Suprapubic skin (tissue), 4 donors: ENCODE measurements at regions not wholly inside any gene's neighbourhood (a gene's known extent, or its start where the extent isn't known, plus 50 kb on each side); places are given as distances from the start of the nearest gene placed in this dataset.

Experiments
- DNase-seq, 2 donors: peaks; one replicate each; pipeline ENCODE4 v3.0.0-alpha.2; 2019; ENCODE audit warnings: low spot score in 2 of 2
- H3K27ac ChIP-seq: fragments of 200-600 bp; sonication (generic); one replicate; pipeline ENCODE4 v1.5.1; 2019
- H3K27me3 ChIP-seq: fragments of 200-600 bp; sonication (generic); one replicate; pipeline ENCODE4 v1.5.1; 2019
- H3K36me3 ChIP-seq: fragments of 200-600 bp; sonication (generic); one replicate; pipeline ENCODE4 v1.5.1; 2019
- H3K4me1 ChIP-seq: fragments of 200-600 bp; sonication (generic); one replicate; pipeline ENCODE4 v1.5.1; 2019
- H3K4me3 ChIP-seq: fragments of 200-600 bp; sonication (generic); one replicate; pipeline ENCODE4 v1.5.1; 2019; ENCODE audit warnings: mild to moderate bottlenecking
- H3K9me3 ChIP-seq: fragments of 200-600 bp; sonication (generic); one replicate; pipeline ENCODE4 v1.5.1; 2019
- CTCF ChIP-seq, 2 donors: fragments of 200-600 bp in 1 of 2; fragments of 450-650 bp in 1 of 2; sonication (generic) in 1 of 2; IDR thresholded peaks; one replicate each; pipeline ENCODE4 v1.5.1; 2016 to 2019; ENCODE audit warnings: antibody characterized with exemption in 2 of 2, mild to moderate bottlenecking in 1 of 2, moderate library complexity in 1 of 2
- EP300 ChIP-seq: sonication (generic); formaldehyde crosslinking; IDR thresholded peaks from one replicate; pipeline ENCODE4 v1.6.1; 2017; ENCODE audit warnings: antibody characterized with exemption
- POLR2A ChIP-seq, 2 donors: fragments of 450-650 bp; IDR thresholded peaks; one replicate each; pipeline ENCODE4 v1.6.1; 2017; ENCODE audit warnings: antibody characterized with exemption in 2 of 2, mild to moderate bottlenecking in 2 of 2, moderate library complexity in 2 of 2
- POLR2AphosphoS5 ChIP-seq, 3 donors: sonication (generic); formaldehyde crosslinking; IDR thresholded peaks; one replicate each; pipeline ENCODE4 v1.6.1; 2017; ENCODE audit warnings: antibody characterized with exemption in 3 of 3
- WGBS: methylation state at CpG from one replicate; pipeline ENCODE4 v1.1.5; 2018; 5-methylcytosine and 5-hydroxymethylcytosine counted together

GRCh38 chr3:102741105-102741504 lies 306.3 kb downstream of the ZPLD1 start:
- no peak for TF ChIP-seq EP300
- TF ChIP-seq POLR2A (IDR thresholded peaks at IDR 0.05) = no peak
- TF ChIP-seq POLR2AphosphoS5 (IDR thresholded peaks at IDR 0.05) = no peak
- TF ChIP-seq CTCF (IDR thresholded peaks at IDR 0.05) = no peak
- DNase-seq = no peak
- Histone ChIP-seq H3K4me1 (no peaks in the 10 kb centered on the region), H3K27ac (no peak overlapping the region), H3K9me3 (no peaks in the 10 kb centered on the region), H3K36me3 (no peaks in the 10 kb centered on the region), H3K4me3 (no peak overlapping the region), H3K27me3 (no peaks in the 10 kb centered on the region)
- 81% methylated on average over 6 of the region's 6 CpGs for WGBS

- Histone ChIP-seq H3K4me3 (no peak overlapping the region), H3K27me3 (no peaks in the 10 kb centered on the region), H3K27ac (no peak overlapping the region), H3K4me1 (no peaks in the 10 kb centered on the region), H3K36me3 (no peaks in the 10 kb centered on the region), H3K9me3 (no peaks in the 10 kb centered on the region)
- TF ChIP-seq CTCF (IDR thresholded peaks at IDR 0.05) = no peak
- TF ChIP-seq POLR2AphosphoS5 (IDR thresholded peaks at IDR 0.05) = no peak
- no peak for TF ChIP-seq EP300
- TF ChIP-seq POLR2A (IDR thresholded peaks at IDR 0.05) = no peak
- no peak for DNase-seq
- 94% methylated on average over 6 of the region's 6 CpGs for WGBS
Measured at GRCh38 chr3:102741694-102742093, 306.9 kb downstream of the ZPLD1 start.

GRCh38 chr3:102745881-102746280 lies 311.1 kb downstream of the ZPLD1 start:
- Histone ChIP-seq H3K27me3 (no peaks in the 10 kb centered on the region), H3K9me3 (no peaks in the 10 kb centered on the region), H3K27ac (no peak overlapping the region), H3K4me3 (no peak overlapping the region), H3K36me3 (no peaks in the 10 kb centered on the region), H3K4me1 (no peaks in the 10 kb centered on the region)
- DNase-seq = no peak
- 65% methylated on average over 4 of the region's 4 CpGs for whole genome bisulfite sequencing
- TF ChIP-seq POLR2AphosphoS5 (IDR thresholded peaks at IDR 0.05) (no peak), POLR2A (IDR thresholded peaks at IDR 0.05) (no peak), EP300 (no peak), CTCF (IDR thresholded peaks at IDR 0.05) (no peak)

- no peak for TF ChIP-seq POLR2A (IDR thresholded peaks at IDR 0.05)
- no peak for TF ChIP-seq POLR2AphosphoS5 (IDR thresholded peaks at IDR 0.05)
- no peak overlapping the region for H3K4me3 ChIP-seq
- no peak for DNase-seq
- H3K27me3 ChIP-seq = no peaks in the 10 kb centered on the region
- WGBS = 50% methylated on average over 4 of the region's 4 CpGs
- no peaks in the 10 kb centered on the region for H3K36me3 ChIP-seq
- H3K4me1 ChIP-seq = no peaks in the 10 kb centered on the region
- no peaks in the 10 kb centered on the region for H3K9me3 ChIP-seq
- H3K27ac ChIP-seq = no peak overlapping the region
Measured at GRCh38 chr3:102747611-102748010, 312.8 kb downstream of the ZPLD1 start.

GRCh38 chr3:102748646-102749045 lies 313.8 kb downstream of the ZPLD1 start:
- TF ChIP-seq CTCF (IDR thresholded peaks at IDR 0.05) (no peak), POLR2AphosphoS5 (IDR thresholded peaks at IDR 0.05) (no peak), EP300 (no peak), POLR2A (IDR thresholded peaks at IDR 0.05) (no peak)
- Histone ChIP-seq H3K36me3 (no peaks in the 10 kb centered on the region), H3K4me1 (no peaks in the 10 kb centered on the region), H3K27ac (no peak overlapping the region), H3K9me3 (no peaks in the 10 kb centered on the region), H3K27me3 (no peaks in the 10 kb centered on the region), H3K4me3 (no peak overlapping the region)
- no peak for DNase-seq

GRCh38 chr3:102750322-102750721 lies 315.5 kb downstream of the ZPLD1 start:
- Histone ChIP-seq H3K27me3 (no peaks in the 10 kb centered on the region), H3K4me3 (no peak overlapping the region), H3K4me1 (no peaks in the 10 kb centered on the region), H3K9me3 (no peaks in the 10 kb centered on the region), H3K27ac (no peak overlapping the region), H3K36me3 (no peaks in the 10 kb centered on the region)
- 91% methylated on average over 2 of the region's 2 CpGs for WGBS
- no peak for TF ChIP-seq EP300
- TF ChIP-seq POLR2AphosphoS5 (IDR thresholded peaks at IDR 0.05) = no peak
- no peak for TF ChIP-seq CTCF (IDR thresholded peaks at IDR 0.05)
- TF ChIP-seq POLR2A (IDR thresholded peaks at IDR 0.05) = no peak
- DNase-seq = no peak
